C4-2B (cell line): ENCODE measurements at regions not wholly inside any gene's neighbourhood (a gene's known extent, or its start where the extent isn't known, plus 50 kb on each side); places are given as distances from the start of the nearest gene placed in this dataset.

Experiments used
- CTCF ChIP-seq: fragments of 450-650 bp; conservative IDR thresholded peaks from 2 replicates; pipeline ENCODE4 v1.5.1; 2017; ENCODE audit warnings: mild to moderate bottlenecking
- ZFX ChIP-seq: fragments of 450-650 bp; IDR thresholded peaks from 2 replicates; pipeline ENCODE4 v1.6.1; 2017

DNA sequence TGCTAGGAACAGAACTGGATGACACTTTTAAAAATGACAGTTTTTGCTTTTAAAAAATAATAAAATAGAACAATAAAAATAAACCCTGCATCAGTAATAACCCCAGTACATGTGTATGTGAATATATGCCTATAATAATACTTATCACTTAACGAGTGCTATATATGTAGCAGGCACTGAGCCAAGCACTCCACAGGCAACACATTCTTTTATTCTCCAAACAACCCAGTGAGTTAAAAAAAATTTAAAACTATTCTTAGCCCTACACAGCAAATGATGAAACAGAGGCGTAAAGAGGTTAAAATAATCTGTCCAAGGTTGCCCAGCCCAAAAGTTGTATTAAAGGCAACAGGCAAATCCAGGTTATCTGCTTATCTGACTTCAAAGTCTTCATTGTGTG is 124.5 kb upstream of the SMIM23 start:
- TF ChIP-seq CTCF (no peak), ZFX (no peak)
